NB4 (cell line): ENCODE measurements at regions not wholly inside any gene's neighbourhood (a gene's known extent, or its start where the extent isn't known, plus 50 kb on each side); places are given as distances from the start of the nearest gene placed in this dataset.

Experiments
- MYC ChIP-seq: IDR thresholded peaks from 2 replicates; pipeline ENCODE4 v1.6.1; 2011; ENCODE audit warnings: low read depth, low read length
- POLR2A ChIP-seq: IDR thresholded peaks from 2 replicates; pipeline ENCODE4 v1.6.1; 2011; ENCODE audit warnings: mild to moderate bottlenecking; ENCODE audit not compliant: insufficient read length; ENCODE audit errors: extremely low read depth
- TF ChIP-seq, protein P1 (sequence below): IDR thresholded peaks from one replicate; pipeline ENCODE4 v1.5.1; 2012; ENCODE audit warnings: low read depth, low read length
- TF ChIP-seq, protein P2 (sequence below): IDR thresholded peaks from 2 replicates; pipeline ENCODE4 v1.6.1; 2011; ENCODE audit warnings: low read depth, low read length

DNA sequence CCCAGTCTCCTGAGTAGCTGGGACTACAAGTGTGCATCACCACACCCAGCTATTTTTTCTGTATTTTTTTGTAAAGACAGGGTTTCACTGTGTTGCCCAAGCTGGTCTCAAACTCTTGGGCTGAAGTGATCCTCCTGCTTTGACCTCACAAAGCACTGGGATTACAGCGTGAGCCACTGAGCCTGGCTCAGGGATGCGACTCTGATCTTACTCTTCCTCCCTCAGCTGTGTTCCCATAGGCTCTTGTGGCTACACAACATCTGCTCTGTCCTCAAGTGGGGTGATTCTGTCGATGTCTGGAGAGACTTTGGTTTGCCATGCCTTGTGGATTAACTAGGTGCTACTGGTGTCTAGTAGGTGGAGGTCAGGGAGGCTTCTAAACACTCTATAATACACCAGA lies 127.0 kb upstream of the SERPIND1 start:
- TF ChIP-seq, protein P1, sequence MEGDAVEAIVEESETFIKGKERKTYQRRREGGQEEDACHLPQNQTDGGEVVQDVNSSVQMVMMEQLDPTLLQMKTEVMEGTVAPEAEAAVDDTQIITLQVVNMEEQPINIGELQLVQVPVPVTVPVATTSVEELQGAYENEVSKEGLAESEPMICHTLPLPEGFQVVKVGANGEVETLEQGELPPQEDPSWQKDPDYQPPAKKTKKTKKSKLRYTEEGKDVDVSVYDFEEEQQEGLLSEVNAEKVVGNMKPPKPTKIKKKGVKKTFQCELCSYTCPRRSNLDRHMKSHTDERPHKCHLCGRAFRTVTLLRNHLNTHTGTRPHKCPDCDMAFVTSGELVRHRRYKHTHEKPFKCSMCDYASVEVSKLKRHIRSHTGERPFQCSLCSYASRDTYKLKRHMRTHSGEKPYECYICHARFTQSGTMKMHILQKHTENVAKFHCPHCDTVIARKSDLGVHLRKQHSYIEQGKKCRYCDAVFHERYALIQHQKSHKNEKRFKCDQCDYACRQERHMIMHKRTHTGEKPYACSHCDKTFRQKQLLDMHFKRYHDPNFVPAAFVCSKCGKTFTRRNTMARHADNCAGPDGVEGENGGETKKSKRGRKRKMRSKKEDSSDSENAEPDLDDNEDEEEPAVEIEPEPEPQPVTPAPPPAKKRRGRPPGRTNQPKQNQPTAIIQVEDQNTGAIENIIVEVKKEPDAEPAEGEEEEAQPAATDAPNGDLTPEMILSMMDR: no peak
- TF ChIP-seq POLR2A (no peak), MYC (no peak)
- TF ChIP-seq, protein P2, sequence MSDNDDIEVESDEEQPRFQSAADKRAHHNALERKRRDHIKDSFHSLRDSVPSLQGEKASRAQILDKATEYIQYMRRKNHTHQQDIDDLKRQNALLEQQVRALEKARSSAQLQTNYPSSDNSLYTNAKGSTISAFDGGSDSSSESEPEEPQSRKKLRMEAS: no peak
